T1000 (cell line): ENCODE measurements at regions not wholly inside any gene's neighbourhood (a gene's known extent, or its start where the extent isn't known, plus 50 kb on each side); places are given as distances from the start of the nearest gene placed in this dataset.
"Not testable (repeated sequence)": the region's sequence is repeated elsewhere in the genome, so short reads cannot be mapped to it uniquely, and the experiment has no call there.

ENCODE experiments used
- DNase-seq: peaks from one replicate; lab custom pipeline; 2025; ENCODE audit warnings: mixed read lengths; lab: John Stamatoyannopoulos, UW

DNA sequence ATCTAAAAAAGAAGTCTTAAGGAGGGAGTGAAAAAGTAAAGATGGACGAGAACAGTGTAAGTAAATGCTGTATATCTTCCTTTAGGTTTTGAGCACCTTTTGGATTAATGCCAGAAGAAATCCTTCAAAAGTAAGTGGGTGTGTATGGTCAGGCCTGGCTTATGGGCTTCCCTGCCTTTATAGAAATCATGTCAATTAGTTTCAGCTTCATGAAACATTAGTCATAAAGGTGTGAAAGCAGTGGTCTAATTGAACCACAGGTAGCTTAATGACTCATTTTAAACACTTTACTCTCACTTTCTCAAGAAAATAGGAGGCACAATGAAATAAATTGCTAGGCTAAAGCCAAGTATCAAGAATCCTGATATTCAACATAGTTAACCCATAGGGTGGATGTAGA lies 467.4 kb upstream of the DPPA4 start:
- no peak for DNase-seq

DNA sequence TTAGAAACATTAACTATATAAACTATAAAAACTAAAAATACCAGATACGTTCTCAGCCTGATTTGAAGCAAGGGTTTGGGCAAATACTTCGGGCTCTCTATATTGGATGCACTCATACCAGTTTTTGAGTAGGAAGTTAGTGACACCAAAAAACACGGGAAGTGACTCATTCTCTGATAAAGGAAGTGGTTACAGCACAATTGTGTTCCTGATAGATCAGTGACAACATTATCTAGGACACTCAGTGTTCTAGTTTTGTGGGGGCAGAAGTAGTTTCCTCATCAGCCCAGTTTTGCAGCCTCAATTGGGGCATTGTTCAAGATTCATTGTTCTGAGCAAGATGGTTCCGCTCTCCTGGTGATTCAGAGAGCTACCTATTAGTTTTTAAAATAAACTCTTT lies 469.6 kb upstream of the DPPA4 start:
- no peak for DNase-seq

DNA sequence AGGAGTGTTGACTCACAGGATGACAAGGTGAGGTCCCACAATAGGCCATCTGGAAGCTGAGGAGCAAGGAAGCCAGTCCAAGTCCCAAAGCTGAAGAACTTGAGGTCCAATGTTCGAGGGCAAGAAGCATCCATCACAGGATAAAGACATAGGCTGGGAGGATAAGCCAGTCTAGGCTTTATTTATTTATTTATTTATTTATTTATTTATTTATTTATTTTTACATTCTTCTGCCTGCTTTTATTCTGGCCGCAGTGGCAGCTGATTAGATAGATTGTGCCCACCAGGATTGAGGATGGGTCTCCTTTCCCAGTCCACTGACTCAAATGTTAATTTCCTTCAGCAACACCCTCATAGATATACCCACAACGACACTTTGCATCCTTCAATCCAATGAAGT lies 472.2 kb upstream of the DPPA4 start:
- DNase-seq, result no peak

DNA sequence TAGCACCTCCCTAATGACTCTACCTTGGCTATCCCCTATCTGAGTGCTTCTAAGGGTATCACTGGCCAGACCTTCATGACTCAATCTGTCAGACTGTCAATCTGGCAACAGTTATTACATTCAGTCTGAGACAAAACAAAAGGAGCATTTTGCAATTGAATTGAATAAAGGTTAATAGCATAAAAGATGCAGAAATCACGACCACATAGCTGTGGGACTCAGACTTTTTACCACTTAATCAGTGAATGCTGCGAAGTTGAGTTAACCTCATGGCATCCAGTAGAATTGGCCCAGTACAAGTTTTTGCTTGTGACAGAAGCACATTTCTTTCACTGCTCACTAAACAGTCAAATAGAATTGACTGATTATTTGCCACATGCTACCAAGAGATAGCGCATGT lies 480.7 kb upstream of the DPPA4 start:
- DNase-seq, result no peak

DNA sequence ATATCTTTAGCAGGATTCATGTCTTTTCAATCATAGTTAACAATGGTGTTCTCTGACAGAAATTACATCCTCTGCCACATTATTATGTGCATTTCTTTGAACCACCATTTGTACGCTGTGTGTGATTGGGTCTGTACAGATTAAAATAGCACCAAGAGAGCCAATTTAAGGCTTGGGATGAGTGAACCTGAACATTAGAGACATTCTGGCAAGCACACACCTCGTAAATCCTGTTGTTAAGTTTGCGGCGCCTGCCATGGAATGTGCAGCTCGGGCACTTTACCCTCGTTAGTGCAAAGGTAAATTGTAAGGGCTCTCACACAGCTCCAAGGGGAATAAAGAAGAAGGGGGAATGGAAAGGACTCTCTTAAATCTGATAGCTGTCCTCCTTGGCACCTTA lies 482.4 kb upstream of the DPPA4 start:
- DNase-seq, result no peak

DNA sequence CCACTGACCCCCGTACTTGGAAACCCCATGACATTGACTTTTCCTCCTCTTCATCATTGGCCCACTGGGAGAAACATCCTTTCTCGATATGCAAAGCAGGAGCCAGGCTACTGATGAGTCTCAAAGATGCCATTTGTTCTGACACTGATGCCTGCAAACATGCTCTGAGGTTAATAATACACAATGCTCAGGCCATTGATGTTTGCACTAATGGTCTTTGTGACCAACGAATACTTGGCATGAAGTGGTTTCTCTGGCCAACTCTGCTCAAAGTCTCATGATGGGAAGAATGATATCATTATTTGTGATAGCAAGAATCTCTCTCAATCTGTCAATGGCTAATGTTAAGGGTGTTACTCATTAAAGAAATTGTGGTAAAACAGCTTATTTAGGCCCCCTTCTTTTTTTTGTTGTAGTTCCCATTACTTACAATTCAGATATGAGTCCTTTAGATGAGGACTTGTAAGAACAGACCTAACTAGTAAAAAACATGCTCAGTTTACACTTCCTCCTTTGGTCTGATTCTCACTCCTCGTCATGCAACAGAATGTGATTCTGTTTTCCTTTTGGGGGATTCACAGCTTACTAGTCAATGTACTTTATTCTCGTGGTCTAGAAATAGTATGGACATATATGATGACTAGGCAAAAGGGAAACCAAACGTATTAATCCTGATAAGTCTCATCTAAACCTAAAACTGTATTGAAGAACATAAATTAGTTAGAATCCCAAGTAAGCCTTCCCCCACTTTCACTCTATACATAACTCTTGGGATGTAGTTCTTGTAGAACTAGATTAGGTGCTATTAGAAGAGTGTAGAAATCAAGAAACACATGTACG lies 488.8 kb upstream of the DPPA4 start:
- DNase-seq, result no peak

DNA sequence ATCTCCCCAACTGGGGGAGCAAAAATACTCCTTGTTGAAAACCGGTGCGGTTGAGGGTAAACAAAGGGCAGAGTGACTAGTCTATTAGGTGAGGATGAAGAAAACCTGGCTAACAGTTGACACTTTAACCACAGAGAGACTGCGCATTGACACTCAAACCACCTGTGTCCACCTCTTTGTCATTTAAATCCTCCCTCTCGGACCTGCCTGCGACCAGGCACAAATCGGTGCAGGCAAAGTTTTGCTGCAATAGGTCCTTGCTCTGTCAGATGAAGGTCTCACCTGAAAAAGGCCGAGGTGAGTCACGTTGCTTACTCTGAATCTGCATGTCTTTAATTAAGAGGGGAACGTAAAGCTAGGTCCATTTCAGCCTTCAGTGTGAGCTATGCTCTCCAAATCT lies 494.1 kb upstream of the DPPA4 start:
- DNase-seq, result no peak

DNA sequence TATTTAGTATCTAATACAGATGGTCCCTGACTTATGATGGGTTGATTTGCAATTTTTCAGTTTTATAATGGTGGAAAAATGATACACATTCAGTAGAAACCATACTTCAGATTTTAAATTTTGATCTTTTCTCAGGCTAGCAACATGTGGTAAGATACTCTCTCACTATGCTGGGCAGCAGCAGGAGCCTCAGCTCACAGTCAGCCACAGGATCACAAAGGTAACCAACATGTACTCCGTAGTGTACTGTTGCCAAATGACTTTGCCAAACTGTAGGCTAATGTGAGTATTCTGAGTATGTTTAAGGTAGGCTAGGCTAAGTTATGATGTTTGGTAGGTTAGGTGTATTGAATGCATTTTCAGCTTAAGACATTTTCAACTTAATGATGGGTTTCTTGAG lies 498.6 kb upstream of the DPPA4 start:
- DNase-seq, result no peak

DNA sequence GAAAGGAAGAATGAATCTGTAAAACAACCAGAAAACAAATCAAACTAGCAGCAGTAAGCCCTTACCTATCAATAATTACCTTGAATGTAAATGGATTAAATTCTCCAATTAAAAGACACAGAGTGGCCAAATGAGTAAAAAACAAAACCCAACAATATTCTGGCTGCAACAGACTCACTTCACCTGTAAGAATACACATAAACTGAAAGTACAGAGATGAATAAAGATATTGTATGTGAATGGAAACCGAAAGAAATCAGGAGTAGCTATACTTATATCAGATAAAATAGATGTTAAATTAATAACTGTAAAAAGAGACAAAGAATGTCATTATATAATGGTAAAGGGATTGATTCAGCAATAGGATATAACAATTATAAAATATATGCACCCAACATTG lies 514.5 kb upstream of the DPPA4 start:
- DNase-seq, result no peak

DNA sequence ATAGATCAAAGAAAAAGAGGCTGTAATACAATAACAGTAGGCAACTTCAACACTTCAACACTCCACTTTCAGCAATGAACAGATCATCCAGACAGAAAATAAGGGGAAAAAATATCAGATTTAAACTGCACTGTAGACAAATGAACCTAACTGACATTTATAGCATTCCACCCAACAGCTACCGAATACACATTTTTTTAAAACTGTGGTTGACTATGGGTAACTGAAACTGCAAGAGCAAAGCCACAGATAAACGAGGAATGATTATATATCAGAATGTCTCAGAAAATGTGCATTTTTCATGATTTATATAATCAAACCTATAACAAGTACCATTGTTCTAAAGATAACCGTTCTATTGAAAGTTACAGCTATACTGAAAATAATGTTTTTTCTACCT lies 514.9 kb upstream of the DPPA4 start:
- DNase-seq, result no peak

DNA sequence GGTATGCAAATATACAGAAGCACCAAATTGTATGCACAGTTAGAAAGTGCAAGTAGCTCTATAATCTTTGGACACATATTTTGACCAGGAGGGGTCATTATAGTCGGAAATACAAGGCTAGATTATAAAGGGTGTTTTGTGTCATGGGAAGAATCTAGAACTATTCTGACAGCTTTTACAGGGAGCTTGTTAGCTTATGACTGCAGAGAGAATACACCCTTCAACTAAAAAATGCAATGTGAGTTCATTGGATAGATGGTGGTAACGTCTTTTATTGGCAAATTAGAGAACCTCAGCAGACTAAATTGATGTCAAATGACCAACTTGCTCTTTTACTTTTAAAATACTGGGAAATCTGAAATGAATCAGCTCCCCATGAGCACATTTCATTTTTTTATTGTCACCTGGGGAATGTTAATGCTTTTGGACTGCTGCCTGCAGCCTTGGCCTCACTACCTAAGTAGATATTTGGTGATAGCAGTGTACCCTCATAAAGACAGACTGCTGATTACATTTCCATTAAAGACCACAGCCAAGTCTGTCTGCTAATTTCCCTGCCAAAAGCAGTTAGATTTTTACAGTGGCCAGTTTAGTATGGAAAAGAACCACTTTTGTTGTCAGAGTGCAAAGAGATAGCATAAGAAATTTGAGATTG lies 515.9 kb upstream of the DPPA4 start:
- peak; percentile 3 for DNase-seq

DNA sequence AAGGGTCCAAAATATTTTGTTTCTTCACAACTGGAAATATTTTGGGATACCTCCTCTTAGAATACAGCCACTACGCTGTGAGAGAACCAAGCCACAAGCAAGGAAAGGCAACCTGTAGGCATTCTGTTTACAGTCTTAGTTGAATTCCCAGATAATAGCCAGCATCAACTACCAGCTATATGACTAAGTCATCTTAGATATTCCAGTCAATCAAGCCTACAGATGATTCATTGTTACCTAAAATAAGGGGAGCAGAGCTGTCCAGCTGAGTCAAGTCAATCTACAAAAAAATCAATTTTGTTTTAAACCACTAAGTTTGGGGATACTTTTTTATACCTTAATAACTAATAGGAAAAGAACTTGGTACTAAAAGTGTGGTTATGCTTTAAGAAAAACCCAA lies 526.4 kb upstream of the DPPA4 start:
- DNase-seq, result no peak

DNA sequence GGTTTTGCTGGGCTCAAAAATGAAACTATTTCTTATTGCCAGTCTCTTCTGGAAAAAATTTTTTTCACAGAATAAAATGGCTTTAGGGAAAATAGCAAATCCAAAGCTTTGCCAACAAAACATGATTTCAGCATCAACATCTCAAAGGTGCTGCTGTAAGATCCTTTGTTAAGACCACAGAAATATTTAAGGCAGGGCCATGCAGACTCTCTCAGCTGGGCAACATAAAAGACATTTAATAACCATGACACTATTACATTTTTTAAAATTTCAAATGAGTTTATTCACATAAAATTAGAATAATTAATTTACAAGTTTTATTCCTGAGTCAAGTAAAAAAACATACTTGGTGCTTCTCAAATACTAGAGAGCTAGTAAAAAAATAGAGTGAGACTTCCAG lies 527.1 kb upstream of the DPPA4 start:
- DNase-seq, result no peak

DNA sequence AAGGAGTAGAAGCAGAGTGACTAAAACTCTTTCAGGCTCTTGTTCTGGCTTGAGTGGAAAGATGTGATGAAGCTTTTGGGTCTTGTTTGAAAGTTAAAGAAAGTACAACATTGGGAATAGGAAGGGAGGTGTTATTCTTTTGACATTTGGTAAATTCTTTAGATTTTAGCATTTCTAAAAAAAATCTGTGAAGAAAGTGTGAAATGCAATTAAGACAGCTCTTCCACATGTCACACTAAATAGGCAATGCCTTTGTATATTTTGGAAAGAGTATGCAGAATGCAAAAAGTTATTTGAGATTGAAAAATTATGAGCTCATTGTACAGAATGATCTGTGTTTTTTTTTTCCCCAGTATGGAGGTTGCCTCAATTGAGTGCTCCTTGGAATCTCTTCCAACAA lies 532.2 kb upstream of the DPPA4 start:
- no peak for DNase-seq

DNA sequence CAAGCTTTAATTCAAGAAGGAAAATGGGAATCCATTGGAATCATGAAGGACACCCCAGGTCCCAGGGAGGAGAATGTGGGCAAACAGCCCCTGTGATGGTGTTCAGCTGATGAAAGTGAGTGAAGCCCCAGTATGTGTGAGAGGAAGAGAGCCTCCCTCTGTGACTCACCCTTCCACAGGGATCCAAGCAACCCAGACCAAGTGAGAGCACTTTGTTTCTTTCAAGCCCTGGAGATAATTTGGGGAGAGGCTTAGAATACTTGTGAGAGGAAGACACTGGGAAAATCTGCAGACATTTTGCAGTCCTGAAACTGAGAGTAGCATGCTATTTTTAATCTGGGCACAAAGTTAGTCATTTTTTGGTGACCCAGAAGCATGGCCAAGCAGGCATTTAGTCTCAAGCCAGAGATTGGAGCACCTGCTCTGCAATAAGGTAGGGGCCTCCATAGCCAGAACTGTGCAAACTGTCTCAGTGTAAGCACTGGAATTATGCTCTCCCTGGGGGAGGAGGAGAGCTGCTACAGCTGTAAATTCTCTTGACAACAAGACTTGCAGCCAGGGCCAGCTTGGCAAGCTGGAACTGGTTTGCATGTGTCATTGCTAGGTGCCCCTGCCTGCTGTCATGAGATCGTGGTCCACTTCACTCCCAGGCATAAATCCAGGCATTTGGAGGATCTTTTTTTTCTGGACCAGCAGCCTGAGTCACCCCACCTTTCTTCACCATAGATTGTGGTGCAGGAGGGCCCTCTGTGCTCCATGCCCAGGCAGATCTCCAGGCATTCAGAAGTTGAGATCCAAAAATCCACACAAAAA lies 537.8 kb upstream of the DPPA4 start:
- DNase-seq, result peak; percentile 8

DNA sequence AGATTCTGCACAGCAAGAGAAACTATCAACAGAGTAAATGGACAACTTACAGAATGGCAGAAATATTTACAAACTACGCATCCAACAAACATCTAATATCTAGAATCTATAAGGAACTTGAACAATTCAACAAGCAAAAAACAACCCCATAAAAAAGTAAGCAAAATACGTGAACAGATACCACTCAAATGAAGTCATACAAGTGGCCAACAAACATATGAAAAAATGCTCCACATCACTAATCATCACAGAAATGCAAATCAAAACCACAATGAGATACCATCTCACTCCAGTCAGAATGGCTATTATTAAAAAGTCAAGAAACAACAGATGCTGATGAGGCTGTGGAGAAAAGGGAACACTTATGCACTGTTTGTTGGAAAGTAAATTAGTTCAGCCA lies 540.3 kb upstream of the DPPA4 start:
- DNase-seq, result not testable (repeated sequence)

DNA sequence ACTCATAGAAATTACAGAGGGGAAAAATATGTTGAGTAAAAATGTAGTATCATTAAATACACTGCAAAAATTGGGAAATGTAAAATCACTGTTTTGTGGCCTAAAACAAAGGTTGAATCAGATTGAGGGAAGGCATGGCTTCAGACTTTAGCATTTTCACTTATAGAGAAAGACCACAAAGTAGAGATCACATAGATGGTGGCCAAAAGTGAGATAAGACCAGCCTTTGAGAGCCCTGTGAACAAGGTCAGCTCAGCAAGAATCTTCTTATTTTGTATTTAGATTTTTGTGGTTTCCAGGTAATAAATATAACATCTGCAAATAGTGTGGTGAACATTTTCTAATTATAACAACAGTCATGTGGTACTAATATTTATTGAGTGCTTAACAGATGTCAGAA lies 544.8 kb upstream of the DPPA4 start:
- DNase-seq, result no peak

DNA sequence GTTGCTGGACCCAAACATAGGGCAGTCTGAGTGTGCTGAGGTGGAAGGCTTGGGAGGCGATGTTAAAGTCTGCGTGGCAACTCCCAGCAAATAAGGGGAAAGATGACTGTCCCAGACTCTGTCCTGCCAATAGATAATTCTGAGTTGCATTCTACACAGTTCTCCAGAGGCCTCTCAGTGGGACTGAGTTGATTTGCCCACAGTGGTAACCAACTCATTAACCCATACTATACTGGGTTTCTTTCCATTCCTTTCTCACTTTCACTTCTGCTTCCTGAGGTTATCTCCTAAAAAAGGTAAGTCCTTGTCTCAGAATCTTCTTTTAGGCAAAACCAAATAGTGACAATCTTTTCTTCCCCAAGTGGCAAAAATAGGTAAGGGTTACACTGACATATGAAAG lies 549.9 kb upstream of the DPPA4 start:
- DNase-seq, result no peak

DNA sequence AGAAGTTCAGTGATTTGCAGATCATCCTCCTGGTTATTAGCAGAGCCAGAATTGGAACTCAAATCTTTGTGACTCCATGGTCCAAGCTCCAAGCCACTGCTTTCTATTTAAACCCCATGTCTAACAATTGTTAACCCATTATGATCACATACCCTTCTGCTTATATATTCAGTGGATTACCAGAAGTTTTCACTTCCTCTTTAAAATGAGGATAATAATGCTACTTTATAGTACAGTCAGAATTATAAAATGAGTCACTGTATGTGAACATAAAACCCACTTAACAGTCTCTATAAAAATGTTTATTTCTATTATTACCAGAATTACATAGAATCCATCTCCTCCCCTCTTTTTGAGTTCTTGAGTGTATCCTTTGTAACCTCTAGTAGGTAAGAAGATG lies 550.7 kb upstream of the DPPA4 start:
- no peak for DNase-seq

DNA sequence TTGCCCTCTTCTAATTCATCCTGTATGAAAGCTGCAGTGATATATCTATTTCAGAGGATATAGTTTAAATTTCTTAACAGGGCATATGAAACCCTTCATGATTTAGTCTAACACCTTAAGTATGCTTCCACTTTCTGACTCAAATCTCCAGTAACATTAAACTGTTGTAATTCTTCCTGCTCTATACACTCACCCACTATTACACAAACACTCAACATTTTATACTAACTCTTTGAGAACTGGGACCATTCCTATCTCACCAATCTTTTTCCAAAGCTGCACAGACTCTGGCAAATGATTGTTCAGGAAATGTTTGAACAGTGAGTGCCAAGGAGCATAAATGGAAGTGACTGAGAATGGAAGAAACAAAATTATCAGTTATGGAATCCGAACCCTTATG lies 560.4 kb upstream of the DPPA4 start:
- no peak for DNase-seq

DNA sequence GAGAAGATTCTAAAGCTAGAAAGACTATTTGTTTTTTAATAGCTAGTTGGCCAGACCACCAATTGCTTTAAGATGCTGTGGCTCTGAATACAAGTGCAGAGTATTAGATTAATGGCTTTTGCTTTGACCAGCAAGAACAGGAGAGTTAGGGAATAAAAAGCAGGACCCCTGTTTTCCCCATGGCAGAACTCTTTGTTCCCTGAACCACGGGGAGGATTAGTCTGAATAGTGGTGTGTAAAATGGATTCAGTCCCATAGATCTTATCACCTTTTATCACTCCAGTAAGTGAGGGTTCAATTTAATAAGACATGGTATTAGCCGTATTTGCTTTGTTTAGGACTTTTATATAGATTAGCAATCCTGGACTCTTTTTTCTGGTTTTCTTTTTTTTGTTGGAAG lies 562.6 kb upstream of the DPPA4 start:
- no peak for DNase-seq

DNA sequence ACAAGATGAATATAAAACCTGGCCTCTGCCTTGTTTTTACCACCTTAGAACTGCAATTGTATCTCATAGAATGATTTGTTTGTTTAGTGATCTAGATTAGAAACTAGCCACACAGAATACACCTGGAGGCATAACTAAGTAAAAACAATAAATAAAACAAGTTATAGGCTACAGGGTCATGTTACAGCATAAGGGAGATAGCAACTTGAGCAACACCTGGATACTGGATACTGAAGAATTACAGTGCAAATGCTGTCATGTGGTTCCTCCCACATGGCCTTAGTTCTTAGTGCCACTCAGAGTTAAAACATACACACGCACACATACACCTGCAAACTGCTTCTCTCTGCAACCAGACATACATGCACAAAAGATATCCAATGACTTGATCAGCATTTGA lies 563.4 kb upstream of the DPPA4 start:
- DNase-seq, result no peak

DNA sequence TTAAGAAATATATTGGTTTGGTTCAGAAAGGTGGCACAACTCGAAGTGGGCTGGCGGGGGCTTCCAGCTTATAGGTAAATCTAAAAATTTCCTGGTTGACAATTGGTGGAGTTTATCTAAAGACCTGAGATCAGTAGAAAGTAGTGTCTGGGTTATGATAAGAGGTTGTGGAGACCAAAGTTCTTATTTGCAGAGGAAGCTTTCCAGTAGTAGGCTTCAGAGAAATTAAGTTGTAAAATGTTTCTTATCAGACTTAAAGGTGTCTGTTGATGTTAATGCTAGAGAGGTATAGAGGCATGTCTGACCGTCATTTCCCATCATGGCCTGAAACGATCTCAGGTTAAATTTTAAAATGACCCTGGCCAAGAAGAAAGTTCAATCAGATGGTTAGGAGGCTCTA lies 565.2 kb upstream of the DPPA4 start:
- no peak for DNase-seq
